Stimulated activated CD4-positive, alpha-beta T cell treated with anti-CD3 and anti-CD28 coated beads, Interleukin-1b, Interleukin-23, amount 100 ng/mL, for 4 hours (primary cell): ENCODE measurements at regions not wholly inside any gene's neighbourhood (a gene's known extent, or its start where the extent isn't known, plus 50 kb on each side); places are given as distances from the start of the nearest gene placed in this dataset.
"Not testable (repeated sequence)": the region's sequence is repeated elsewhere in the genome, so short reads cannot be mapped to it uniquely, and the experiment has no call there.

ENCODE experiments used
- DNase-seq, 2 donors: peaks; one replicate each; pipeline ENCODE4 v3.0.0-alpha.2; 2020; ENCODE audit warnings: low read depth in 2 of 2

DNA sequence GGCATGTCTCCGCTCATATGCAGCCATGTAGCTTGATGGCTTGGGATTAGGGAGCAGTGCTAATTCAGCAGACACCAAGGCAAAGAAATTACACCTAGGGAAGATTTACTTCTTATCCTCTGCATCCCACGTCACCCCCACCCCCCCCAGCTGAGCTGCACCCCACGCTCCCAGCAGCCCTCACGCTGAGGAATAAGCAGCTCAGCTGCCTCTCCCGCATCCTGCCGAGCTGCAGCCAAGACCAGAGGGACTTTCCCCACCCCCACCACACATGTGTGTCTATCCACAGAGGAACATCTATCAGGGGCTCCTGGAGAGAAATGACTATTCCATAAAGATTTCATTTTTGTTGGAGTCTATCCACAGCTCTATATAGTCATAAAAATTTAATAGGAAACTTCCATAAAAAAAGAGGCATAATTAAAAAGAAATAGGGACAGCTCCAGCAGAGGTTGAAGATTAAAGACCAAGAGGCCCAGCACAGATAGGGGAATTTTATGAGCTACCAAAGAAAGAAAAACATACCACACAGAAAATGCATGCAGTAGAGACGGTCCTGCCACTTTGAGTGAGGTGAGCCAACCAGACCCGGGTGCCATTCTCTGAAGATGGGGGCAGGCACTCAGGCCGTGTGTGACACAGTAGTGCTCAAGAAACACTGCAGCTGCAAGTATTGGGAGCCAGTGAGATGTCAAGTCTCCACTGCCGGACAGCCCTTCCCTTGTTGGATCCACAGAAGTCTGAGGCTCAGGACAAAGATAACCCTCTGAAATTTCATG is 274.8 kb downstream of the BCL2L11 start:
- peak in 1 of 2 donors; percentile 41 for DNase-seq

DNA sequence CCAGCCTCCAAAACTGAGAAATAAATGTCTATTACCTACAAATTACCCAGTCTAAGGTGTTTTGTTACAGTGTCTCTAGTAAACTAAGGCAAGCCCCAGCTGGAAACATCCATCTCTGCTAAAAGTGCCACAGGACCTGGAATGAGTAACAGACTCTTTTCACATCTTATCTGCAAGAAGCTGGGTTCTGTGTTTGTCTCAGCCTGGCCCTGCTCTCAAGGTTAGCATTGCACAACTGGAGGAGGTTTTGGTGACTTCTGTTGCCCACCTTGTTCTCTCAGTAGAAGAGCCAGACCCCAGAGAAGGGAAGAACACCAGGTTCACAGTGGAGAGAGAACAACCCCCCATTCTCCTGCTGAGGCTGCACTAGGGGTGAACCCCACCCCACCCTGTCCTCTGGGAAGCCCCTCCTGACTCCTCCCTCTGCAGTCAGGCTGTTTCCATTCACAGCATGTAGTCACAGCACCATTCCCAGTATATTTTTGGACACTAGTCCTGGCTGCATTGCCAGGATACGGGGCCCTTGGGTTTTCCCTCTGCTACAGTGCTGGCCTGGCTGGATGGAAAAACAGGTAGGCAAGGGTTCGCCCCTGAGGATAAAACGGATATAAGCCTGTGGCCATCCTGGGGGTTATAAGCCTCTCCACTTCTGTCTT is 280.0 kb downstream of the BCL2L11 start:
- not testable (repeated sequence) for DNase-seq

DNA sequence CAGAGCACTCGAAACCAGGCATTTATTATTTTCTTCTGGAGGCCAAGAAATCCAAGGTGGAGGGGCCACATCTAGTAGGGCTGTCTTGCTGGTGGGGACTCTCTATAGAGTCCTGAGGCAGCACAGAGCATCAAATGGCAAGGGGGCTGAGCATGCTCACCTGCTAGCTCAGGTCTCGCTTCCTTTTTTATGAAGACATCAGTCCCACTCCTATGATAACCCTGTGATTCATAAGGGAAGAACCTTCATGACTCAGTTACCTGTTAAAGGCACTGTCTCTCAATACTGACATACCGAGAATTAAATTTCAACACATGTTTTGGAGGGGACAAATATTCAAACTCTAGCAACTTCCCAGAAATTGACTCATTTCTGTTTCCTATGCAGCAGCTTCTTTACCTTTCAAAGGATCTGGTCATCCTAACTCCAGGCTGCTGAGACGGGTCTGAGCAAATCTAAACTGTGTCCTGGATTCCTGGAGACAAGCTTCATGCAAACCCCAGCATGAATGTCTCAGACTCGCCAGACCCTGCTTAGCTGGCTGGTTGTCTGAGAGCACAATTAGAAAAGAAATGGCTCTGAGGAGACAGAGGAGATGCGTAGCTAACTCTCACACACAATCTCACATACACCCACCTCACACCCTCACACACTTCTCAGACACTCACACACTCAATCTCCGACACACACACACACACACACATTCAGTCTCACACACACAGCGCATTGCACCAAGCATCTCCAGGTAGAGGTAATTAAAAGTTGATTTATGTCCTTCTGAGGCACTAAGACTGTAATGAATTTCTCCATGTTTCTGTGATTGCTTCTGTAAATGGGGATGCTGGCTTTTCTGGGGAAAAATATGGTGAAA is 280.8 kb downstream of the BCL2L11 start:
- not testable (repeated sequence) for DNase-seq

DNA sequence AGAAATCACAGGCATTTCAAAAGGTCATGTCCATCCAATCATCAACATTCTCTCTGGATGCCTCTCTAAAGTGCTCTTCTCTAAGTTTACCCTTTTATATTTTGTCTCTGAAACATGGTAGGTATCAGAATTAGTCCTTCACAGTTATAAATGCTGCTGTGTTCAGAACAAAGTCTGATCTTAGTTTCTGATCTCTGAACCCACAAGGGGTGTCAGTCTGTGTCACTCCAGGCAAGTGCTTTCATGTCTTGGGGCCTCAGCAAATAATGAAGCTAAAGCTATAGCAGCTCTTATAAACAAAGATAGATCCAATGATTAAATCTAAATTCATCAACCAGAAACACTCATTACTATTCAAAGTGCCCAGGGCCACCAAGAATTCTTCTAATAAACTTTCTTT is 281.7 kb downstream of the BCL2L11 start:
- not testable (repeated sequence) for DNase-seq

DNA sequence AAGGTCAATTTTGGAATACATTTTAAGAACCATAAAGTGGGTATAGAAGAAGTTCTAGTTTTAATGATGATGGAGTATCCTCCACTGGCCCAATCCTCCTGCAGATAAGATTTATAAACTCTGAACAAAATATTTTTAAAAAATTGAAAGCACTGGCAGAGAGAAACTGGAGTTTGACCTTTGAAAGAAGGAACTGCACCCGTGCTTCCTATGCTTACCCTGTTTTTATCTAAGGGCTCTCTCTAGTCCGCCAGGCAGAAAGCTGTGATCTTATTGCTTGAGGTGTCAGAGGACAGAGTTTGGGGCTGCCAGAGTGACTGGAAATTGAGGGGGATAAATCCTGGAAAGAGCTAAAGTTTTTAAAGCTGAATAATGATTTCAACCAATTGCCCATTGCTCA is 282.6 kb downstream of the BCL2L11 start:
- not testable (repeated sequence) for DNase-seq

DNA sequence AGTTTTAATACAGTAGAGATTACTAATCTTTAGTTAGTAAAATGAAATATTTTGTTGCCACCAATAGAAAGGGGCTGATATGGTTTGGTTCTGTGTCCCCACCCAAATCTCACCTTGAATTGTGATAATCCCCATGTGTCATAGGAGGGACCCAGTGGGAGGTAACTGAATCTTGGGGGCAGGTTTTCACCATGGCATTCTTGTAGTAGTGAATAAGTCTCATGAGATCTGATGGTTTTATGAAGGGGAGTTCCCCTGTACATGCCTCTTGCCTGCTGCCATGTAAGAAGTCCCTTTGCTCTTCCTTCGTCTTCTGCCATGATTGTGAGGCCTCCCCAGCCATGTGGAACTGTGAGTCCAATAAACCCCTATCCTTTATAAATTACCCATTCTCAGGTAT is 285.9 kb downstream of the BCL2L11 start:
- not testable (repeated sequence) for DNase-seq

DNA sequence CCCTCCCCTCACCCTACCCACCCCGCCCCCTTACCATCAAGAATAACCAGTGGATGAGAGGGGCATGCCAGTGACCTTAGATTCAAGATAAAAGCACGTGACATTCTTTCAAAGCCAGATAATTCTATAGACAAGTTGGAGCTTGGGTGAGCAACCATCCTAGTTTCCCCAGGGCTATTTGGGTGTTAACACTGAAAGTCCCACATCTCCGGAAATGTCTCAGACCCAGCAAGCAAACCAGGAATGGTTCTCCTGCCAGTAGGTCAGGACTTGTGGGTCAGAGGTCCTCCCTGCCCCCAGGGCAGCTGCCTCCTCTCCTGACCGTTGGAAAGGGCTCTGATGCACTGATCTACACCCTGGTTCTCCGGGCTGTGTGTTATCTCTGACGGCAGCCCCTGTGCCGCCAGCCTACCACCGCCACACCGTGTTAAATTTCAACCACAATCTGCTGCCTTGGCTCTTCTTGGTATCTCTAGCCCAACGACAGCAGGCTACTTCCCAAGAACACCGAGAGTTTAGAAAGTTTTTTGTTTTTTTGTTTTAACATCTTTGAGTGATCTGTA is 287.0 kb downstream of the BCL2L11 start:
- not testable (repeated sequence) for DNase-seq

DNA sequence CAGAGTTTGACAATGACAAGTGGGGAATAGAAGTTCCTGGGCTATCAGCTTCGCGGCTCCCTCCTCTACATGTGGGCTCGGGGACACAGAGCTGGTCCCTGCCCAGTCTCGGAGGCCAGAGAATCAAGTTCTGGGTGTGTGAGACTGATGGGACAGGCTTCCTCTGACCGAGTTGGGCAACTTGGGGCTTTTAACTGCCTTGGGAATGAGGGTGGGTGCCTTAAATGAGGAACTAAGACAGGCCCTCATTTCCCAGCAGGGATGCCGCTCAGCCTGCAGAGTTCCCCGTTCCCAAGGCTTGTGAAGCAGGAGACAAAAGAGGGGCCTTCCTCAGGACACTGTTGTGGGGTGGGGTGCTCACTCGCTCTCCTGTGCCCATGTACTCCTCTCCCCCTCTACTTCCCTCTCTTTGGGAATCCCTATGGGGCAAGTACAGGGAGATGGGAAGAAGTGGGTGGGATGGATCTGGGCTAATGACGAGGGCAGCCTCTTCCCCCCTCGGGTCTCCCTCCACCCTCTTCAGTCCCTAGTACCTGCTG is 290.2 kb downstream of the BCL2L11 start:
- not testable (repeated sequence) for DNase-seq

DNA sequence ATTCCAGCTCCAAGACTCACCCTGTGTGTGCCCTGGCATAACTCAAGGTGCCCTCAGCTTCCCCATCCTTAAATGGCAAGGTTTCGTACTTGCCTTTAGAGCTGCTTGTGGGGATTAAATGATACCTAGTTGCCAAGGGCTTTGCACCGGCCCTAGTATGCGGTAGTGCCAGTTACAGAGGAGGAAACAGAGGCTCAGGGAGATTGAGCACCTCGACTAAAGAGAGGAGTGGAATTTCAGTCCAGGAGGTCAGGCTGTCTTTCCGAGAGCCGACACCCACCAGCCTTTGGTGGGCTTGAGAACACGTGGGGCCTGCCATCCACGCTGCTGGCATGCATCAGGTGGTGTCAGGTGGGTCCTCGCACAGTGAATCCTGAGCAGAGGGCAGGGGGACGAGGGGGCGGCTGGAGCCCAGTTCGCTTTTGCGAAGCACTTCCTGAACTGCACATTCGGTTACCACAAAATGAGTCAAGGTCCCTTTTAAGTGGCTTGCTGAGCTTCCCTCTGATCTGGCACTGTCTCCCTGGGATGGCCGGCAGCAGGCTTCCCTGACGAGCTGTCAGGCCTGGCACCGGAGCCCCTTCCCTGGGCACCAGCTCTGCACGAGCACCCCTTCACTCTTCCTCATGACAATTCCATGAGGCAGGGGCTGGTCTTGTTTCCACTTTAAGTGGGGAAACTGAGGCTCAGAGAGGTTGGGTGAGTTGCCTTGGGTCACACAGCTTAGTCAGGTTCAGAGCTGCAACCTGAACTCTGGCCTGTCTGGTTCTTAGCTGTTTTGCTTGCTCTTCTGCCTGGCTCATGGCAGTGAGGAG is 291.4 kb downstream of the BCL2L11 start:
- not testable (repeated sequence) for DNase-seq

DNA sequence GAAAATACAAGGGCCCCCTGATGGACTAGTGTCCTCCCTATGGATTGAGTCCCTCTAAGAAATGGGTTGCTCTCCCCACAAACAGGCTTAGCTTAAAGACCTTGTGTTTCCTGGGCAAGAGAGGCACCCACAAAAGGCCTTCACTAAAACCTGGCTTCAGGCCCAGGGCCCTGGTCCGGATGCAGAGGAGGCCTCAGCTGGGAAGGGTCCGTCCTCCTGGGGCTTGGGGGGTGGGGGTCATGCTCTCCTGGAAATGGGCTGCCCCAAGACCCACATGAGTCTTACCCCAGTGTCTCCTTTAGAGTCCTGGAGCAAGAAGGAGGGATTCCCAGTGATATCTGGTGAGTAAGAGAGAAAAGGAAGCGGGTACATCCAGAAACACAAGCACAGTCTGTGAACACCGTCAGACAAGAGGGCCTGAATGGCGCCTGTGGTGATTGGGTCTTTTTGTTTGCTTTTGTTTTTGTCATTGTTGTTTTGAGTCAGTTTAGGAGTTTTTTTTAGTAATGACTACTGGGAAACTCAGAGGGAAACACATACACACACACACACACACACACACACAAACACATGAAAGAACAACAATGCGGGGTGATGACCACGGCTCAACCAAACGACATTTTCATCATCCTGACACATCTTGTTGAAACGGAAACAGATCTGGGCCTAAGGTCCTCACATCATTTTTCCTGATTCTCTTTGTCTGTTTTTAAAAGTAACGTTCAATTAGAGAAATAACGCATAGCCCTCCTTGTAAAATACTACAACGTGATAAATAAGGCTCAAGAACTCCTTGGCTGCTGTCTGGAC is 292.3 kb downstream of the BCL2L11 start:
- not testable (repeated sequence) for DNase-seq

DNA sequence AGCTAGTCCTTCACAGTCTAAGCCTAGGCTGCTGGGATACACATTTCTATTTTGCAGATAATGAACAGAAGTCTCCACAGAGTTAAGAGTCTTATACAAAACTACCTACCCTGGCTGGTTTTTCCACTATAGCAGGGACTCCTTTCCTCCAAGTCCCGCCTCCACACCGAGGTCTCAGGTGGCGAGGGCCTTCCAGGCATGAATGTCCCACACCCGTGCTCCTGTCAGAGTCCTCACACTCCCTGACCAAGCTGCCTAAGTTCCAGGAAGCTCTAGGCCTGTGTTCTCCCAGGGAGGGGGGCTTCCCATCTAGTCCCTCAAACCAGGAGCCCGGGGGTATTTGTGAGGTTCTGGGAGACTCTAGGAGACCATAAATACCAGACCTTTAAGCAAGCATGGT is 293.2 kb downstream of the BCL2L11 start:
- DNase-seq = not testable (repeated sequence)

DNA sequence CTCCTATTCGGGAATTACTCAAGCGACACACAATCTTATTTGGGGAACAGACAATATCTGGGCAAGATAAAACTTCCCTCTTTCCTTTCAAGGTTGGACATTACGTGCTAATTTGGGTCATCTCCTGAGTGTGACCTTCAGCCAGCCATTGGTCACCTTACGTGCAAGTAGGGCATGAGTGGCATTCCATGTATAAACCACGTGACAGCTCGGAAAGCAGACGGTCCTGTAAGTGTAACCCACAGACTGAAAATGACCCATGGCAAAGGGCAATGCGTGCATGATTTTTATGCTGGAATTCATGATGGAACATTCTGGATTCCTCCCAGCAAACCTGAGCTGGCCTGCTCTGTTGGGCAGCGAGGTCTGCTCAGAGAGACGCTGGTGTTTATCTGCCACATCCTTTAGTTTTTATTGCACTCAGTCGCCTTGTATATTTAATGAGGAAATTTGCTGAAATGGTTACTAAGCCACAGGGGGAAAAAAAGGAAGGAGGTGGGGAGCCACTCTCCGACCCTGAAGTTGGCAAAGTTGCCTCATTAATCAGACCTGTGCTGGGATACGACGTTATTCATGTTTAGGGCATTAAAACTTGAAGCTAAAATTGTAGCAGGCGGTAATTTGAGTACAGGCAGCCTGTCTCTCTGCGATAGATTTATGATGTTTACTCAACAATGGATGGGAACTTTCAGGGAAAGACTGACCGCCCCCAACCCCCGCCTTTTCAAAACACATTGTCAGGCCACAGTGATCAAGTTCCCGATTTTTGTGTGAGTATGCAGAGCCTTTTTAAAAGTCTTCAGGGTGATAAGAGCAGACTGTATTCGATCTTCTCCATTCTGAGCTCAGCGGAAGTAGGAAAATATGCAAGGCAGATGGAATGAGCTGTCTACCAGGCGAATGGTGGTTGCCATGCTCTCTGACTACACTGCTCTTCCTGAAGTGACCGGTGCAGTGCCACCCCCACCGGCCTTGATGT is 295.3 kb downstream of the BCL2L11 start:
- not testable (repeated sequence) for DNase-seq

DNA sequence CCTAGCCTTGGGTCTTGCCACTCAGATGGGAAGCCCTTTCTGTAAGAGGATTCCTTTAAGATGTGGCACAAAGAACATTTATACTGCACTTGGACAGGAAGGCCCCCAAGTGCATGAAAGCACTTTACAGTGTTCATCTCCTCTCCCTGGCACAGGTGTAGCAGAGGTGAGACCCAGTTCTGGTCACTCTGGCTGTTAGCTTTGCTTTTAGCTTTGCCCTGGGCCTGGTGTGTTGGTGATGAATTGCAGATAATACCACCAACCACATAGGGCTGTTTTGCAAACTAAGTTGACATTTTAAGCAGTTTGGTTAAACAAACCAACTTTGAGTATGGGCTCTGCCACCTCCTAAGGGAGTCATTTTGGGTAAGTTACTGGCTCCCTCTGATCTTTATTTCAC is 296.3 kb downstream of the BCL2L11 start:
- DNase-seq = not testable (repeated sequence)

DNA sequence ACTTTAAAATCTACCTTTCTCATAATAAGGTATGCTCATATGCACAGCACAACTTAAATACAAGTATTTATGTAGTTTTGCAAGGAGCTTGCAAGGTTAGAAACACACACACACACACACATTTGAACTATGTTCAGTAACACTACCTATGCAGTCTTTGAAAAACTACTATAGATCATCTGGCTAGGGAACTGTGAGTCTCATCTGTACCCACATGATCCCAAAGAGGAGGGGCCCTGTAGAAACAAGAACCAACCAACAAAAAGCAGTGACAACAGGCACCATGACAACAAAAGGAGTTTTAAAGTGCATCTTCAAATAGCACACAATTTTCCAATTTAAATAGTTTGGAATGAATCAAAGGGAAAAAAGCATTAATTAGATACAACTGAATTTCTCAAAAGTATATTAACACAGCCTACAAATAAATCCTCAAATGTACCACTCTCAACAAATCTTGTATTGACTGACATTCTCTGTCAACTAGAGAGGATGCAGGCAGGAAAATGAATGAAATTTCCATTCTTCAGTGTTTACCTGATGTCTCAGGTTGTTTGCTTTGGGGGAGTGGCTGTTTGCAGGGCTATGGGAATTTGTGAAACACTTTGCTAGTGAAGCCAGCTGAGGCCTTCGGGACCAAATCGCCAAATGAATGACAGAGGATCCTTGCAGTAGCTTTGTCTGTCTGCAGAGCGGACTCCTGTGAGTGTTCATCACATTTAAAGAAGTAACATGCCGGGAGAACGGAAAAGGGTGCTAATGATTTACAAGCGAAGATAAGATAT is 297.6 kb downstream of the BCL2L11 start:
- not testable (repeated sequence) for DNase-seq

DNA sequence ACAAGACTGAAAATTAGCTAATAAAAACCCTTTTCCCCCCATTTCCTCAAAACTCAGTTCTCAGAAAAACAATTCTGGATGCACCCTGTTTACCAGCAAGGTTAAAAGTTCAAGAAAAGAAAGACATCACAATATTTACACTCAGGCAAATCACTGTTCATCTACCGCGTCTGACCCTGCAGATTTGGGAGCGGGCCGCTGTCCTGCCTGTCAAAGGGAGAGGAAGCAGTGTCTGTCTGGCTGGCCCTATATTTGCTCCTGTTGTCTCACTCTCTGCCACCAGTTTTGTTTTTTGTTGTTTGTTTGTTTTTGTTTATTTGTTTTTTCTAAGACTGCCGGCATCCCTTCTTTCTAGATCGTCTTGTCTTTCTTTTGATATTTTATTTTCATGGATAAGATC is 299.4 kb downstream of the BCL2L11 start:
- DNase-seq = not testable (repeated sequence)

DNA sequence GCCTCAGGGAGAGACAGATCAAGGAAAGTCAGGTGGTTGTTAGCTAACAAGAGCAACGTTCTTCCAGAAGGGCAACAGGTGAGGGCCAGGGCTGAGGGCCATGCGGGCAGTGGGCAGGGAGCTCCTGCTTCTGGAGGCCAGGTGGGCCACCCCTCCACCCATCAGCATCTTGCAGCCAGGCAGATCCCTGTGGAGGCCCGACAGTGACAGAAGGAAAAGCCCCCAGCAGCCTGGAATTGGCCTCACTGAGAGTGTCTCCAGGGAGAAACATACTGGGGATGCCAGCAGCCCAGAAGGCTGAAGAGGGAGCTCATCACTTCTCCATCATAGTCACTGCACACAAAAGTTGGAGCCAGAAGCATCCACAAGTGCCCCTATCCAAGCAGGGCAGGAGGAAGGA is 300.1 kb downstream of the BCL2L11 start:
- DNase-seq = not testable (repeated sequence)

DNA sequence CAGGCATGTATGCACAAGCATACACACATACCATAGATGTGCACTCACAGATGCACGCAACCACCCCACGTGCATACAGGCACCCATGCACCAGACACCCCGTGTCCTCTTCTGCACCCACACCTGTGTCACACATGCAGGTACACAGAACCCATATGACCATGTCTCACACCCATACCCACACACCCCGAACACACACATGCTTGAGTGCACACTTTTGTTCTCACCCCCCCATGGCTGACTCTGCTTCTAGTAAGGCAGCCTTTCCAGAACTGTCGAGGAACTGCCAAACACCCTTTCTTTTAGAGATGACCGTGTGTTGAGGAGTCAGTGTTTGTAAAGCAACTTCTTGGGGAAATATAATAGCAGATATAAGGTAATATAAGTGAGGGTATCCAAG is 301.2 kb downstream of the BCL2L11 start:
- DNase-seq = not testable (repeated sequence)

DNA sequence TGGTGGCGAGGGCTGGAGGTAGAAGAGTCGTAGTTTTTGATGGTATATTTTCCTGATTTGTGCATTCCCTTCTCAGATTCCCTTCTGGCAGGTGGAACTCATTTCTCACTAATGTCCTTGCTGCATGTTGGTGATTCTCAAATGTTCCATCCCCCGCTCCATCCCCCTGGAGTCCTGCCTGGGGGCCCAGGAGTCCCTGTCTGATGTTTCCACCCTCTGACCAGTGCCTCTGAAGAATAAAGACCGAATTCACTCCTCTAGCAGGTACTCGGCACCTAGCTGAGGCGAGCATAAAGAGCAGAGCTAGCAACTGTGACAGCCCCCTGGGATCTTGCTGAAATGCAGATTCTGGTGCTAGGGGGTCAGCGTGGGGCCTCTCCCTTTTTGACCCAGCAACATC is 301.8 kb downstream of the BCL2L11 start:
- DNase-seq = not testable (repeated sequence)
